Body of pancreas (tissue), 4 donors: ENCODE measurements at regions not wholly inside any gene's neighbourhood (a gene's known extent, or its start where the extent isn't known, plus 50 kb on each side); places are given as distances from the start of the nearest gene placed in this dataset.

Experiments used
- ATAC-seq: fragments of 150-250 bp; one replicate; pipeline ENCODE4 v1.9.1; 2016
- DNase-seq, 4 donors: peaks; one replicate each; pipeline ENCODE4 v3.0.0-alpha.2; 2019
- H3K27ac ChIP-seq, 4 donors: fragments of 200-600 bp; sonication (generic); 1 replicate in 3 of 4; 2 replicates in 1 of 4; pipeline versions ENCODE4 v1.5.1 to v1.6.1; 2016 to 2019; ENCODE audit warnings: mild to moderate bottlenecking in 1 of 4, mixed read lengths in 1 of 4, moderate library complexity in 1 of 4
- H3K27me3 ChIP-seq, 2 donors: fragments of 200-600 bp; sonication (generic); one replicate each; pipeline ENCODE4 v1.6.0; 2016; ENCODE audit warnings: mild to moderate bottlenecking in 1 of 2
- H3K36me3 ChIP-seq, 2 donors: fragments of 200-600 bp; sonication (generic); replicated peaks in 1 of 2; 2 replicates each; pipeline ENCODE4 v1.5.1; 2016; ENCODE audit warnings: low read depth in 2 of 2; ENCODE audit not compliant: insufficient read depth in 1 of 2
- H3K4me1 ChIP-seq: fragments of 200-600 bp; sonication (generic); one replicate; pipeline ENCODE4 v1.6.0; 2016
- H3K4me3 ChIP-seq, 2 donors: fragments of 200-600 bp; sonication (generic); 1 replicate in 1 of 2; 2 replicates in 1 of 2; pipeline ENCODE4 v1.5.1; 2016 to 2019
- H3K9me3 ChIP-seq, 3 donors: fragments of 200-600 bp; sonication (generic); 1 replicate in 2 of 3; 2 replicates in 1 of 3; pipeline ENCODE4 v1.5.1; 2016
- POLR2A ChIP-seq, 3 donors: fragments of 450-650 bp; IDR thresholded peaks; one replicate each; pipeline ENCODE4 v1.6.1; 2016; ENCODE audit warnings: antibody characterized with exemption in 3 of 3, mild to moderate bottlenecking in 2 of 3
- WGBS, 2 donors: methylation state at CpG; one replicate each; pipeline ENCODE4 v1.1.5; 2017; 5-methylcytosine and 5-hydroxymethylcytosine counted together
- intact Hi-C: fragments of 100-400 bp; cut with DNase I; formaldehyde crosslinking; loops from one replicate; pipeline ENCODE4 v1.15.1; 2023
- TF ChIP-seq, protein P1 (sequence below), 7 experiments: fragments of 450-650 bp in 4 of 7; fragments of 200-600 bp in 3 of 7; sonication (generic) in 3 of 7; IDR thresholded peaks; one replicate each; pipeline ENCODE4 v1.5.1; 2016 to 2019; ENCODE audit warnings: antibody characterized with exemption in 7 of 7

DNA sequence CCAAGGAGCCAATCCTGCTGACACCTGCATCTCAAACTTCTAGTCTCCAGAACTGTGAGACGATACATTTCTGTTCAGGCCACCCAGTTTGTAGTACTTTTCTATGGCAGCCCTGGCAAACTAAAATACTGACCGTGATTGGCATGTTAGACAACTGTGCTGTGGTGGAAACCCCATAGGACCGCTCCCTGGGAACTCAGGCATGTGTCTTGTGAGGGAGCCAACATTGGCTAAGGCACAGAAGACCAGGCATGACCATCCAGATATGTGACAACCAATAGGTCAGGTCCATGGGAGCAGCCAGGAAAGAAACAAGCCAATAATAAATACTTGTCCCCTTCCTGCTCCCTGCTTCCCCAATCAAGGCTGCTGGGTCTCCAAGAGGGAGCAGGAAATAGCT lies 101.4 kb upstream of the MPDZ start:
- intact Hi-C loops, result no loop called here
- H3K27ac ChIP-seq, result no peak overlapping the region
- ATAC-seq (peak; percentile 77), DNase-seq (peak; percentile 33 to 64 (median 52))
- H3K36me3 ChIP-seq, result no peaks in the 10 kb centered on the region
- no peaks in the 10 kb centered on the region for H3K4me1 ChIP-seq
- no peaks in the 10 kb centered on the region for H3K9me3 ChIP-seq
- H3K27me3 ChIP-seq, result no peaks in the 10 kb centered on the region
- no peak overlapping the region for H3K4me3 ChIP-seq
- 24 to 49% methylated on average over 3 of the region's 3 CpGs for WGBS, 2 donors
- TF ChIP-seq, protein P1, sequence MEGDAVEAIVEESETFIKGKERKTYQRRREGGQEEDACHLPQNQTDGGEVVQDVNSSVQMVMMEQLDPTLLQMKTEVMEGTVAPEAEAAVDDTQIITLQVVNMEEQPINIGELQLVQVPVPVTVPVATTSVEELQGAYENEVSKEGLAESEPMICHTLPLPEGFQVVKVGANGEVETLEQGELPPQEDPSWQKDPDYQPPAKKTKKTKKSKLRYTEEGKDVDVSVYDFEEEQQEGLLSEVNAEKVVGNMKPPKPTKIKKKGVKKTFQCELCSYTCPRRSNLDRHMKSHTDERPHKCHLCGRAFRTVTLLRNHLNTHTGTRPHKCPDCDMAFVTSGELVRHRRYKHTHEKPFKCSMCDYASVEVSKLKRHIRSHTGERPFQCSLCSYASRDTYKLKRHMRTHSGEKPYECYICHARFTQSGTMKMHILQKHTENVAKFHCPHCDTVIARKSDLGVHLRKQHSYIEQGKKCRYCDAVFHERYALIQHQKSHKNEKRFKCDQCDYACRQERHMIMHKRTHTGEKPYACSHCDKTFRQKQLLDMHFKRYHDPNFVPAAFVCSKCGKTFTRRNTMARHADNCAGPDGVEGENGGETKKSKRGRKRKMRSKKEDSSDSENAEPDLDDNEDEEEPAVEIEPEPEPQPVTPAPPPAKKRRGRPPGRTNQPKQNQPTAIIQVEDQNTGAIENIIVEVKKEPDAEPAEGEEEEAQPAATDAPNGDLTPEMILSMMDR (IDR thresholded peaks at IDR 0.05), result no peak
- TF ChIP-seq POLR2A (IDR thresholded peaks at IDR 0.05), result no peak

DNA sequence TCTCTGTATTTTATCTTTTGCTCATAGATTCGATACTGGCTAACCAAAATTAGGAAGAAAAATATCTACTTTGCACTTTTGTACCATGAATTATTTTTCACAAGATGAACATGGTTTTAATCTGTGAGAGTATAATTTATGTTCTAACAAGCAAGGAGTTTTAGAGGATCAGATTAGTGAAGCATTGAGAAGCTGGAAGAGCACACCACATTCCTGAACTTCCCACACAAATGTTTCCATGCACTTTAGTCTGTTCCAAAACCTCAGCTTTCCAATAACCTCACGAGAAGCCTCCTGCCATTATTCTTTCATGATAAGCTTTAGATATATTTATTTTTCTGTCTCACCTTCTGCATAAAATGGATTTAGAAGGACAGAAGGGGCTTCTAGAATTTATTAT lies 98.7 kb upstream of the MPDZ start:
- H3K27ac ChIP-seq, result no peak overlapping the region
- WGBS, 2 donors, result 39 to 52% methylated on average over 2 of the region's 2 CpGs
- H3K4me3 ChIP-seq, result no peak overlapping the region
- DNase-seq (no peak), ATAC-seq (no peak)
- H3K27me3 ChIP-seq, result no peaks in the 10 kb centered on the region
- H3K4me1 ChIP-seq, result no peaks in the 10 kb centered on the region
- TF ChIP-seq, protein P1 (IDR thresholded peaks at IDR 0.05), result no peak
- no peak for TF ChIP-seq POLR2A (IDR thresholded peaks at IDR 0.05)
- intact Hi-C loops, result no loop called here
- H3K9me3 ChIP-seq, result no peaks in the 10 kb centered on the region
- H3K36me3 ChIP-seq, result no peaks in the 10 kb centered on the region

DNA sequence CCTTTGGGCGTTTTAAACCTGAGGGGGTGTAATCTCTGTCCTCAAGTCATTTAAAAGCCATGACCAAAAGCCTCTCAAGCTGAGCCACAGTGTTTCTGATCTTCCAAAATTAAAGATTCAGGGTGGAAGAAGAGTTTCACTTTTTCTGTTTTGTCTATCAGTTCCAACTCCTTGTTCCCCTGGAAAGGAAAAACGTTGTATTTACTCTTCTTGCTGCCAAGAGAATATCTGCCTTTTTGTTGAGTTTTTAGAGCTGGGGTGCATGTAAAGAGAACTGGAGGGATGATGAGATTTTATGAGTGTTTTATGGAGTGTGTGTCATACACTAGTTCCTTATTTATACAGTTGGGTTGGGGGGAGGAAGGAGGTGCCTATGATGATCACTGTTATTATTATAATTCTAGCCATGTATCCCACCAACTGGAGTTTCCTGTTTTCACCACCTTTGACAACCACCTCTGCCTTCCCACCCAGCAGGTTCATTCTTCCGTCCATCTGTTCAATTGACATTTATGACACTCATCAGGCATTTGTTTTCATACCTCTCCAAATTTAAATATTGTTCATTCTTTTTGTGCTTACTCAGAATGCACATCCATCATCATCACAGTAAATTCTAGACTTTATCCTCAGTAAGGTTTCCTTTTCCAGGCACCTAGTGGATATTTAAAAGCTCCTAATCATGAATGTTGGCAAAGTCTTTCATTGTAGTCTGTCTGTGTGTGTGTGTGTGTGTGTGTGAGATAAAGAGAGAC lies 97.9 kb upstream of the MPDZ start:
- 33 to 42% methylated on average over 3 of the region's 3 CpGs for WGBS, 2 donors
- no peak overlapping the region for H3K4me3 ChIP-seq

DNA sequence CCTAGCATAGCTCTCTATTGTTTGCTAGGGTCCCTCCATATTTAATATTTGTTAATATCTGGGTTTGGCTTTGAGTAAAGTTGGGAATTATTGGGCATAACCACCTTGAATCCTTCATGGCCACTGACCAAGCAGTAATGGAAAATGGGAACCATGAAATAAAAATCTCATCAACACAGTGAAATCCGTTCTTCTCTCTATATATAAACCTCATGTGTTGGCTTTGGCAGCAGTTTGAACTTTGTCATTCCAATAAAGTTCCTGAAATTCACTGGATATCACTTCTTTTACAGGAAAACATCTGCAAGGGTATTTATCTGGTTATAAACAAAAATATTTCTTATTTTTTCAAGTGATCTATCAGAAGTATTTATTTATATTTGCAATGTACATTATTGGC lies 93.0 kb upstream of the MPDZ start:
- intact Hi-C loops, result no loop called here
- H3K4me3 ChIP-seq, result no peak overlapping the region
- no peaks in the 10 kb centered on the region for H3K36me3 ChIP-seq
- H3K9me3 ChIP-seq, result no peaks in the 10 kb centered on the region
- WGBS, 2 donors, result 45 to 55% methylated on average over 1 of the region's 1 CpG
- no peak for TF ChIP-seq POLR2A (IDR thresholded peaks at IDR 0.05)
- TF ChIP-seq, protein P1 (IDR thresholded peaks at IDR 0.05), result no peak
- no peaks in the 10 kb centered on the region for H3K4me1 ChIP-seq
- H3K27me3 ChIP-seq, result no peaks in the 10 kb centered on the region
- no peak overlapping the region for H3K27ac ChIP-seq
- no peak for ATAC-seq
- no peak for DNase-seq

More for the DNA sequence above, 97.9 kb upstream of the MPDZ start:
- no peaks in the 10 kb centered on the region for H3K4me1 ChIP-seq
- no peaks in the 10 kb centered on the region for H3K9me3 ChIP-seq
- intact Hi-C loops, result no loop called here
- no peak for ATAC-seq
- TF ChIP-seq, protein P1 (IDR thresholded peaks at IDR 0.05), result no peak
- no peak for TF ChIP-seq POLR2A (IDR thresholded peaks at IDR 0.05)
- no peak overlapping the region for H3K27ac ChIP-seq
- no peak for DNase-seq
- H3K36me3 ChIP-seq, result no peaks in the 10 kb centered on the region
- H3K27me3 ChIP-seq, result no peaks in the 10 kb centered on the region

DNA sequence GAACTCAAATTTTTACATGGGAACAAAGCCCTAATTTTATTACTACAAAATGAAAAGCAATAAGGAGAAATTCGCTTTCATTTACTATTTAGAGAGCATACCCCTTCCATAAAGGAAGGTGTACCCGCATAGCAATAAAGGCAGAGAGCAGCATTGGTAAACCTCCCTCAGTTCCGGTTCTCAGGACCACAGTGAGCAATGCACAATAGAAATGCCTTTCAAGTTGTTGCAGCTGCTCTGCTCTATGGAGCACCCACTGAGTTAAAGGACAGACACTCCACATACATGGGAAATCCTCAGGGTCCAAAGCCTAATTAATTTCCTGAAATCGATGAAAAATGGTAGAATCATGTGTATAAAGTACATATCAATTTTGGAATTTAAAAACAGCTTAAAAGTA lies 89.9 kb upstream of the MPDZ start:
- TF ChIP-seq, protein P1 (IDR thresholded peaks at IDR 0.05), result no peak
- no peak for TF ChIP-seq POLR2A (IDR thresholded peaks at IDR 0.05)
- Histone ChIP-seq H3K27ac (no peak overlapping the region), H3K36me3 (no peaks in the 10 kb centered on the region), H3K4me3 (no peak overlapping the region), H3K27me3 (no peaks in the 10 kb centered on the region), H3K9me3 (no peaks in the 10 kb centered on the region), H3K4me1 (no peaks in the 10 kb centered on the region)
- no peak for DNase-seq
- 40 to 56% methylated on average over 4 of the region's 4 CpGs for WGBS, 2 donors
- ATAC-seq, result no peak
- intact Hi-C loops, result no loop called here
